HUDEP-2 (cell line): ENCODE measurements at regions not wholly inside any gene's neighbourhood (a gene's known extent, or its start where the extent isn't known, plus 50 kb on each side); places are given as distances from the start of the nearest gene placed in this dataset.

Experiments used
- DNase-seq, 76 experiments: peaks; one replicate each; lab custom pipeline; 2025; ENCODE audit not compliant: unreplicated experiment in 76 of 76; lab: John Stamatoyannopoulos, UW

DNA sequence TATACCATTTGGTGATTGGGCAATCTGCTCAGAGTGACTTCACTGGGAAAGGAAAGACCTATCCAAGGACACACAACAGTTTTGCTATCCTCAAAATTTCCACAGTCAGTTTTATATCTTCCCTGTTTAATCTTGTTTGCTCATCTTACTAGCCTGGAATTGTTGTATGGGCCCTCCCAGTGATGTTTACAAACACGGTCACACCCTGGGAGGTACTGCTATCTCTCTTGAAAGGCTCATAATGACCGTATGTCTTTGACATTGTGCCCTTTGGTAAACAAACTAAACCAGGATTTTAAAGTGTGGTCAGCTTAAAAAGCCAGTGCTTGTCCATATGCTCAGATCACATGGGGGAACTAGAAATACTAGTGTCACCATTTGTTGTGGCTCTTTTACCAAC lies 277.0 kb downstream of the CDH2 start:
- DNase-seq = no peak

DNA sequence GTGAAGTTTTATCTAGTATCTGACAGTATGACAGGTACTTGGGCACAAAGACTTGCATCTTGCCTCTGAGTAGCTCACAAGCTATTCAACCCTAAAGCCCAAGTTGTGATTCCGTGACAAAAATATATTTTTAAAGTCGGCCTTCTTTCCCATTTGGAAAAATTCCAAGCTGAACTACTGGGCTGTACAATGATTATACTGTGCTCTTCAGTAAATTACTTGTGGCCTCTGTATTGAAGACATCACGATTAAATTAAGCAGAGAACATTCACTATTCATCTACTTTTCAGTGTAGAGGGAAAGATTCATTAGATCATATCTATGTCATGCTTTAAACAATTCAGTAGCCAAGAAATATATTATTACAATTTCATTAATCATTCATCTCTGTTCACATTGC lies 282.2 kb downstream of the CDH2 start:
- no peak for DNase-seq

DNA sequence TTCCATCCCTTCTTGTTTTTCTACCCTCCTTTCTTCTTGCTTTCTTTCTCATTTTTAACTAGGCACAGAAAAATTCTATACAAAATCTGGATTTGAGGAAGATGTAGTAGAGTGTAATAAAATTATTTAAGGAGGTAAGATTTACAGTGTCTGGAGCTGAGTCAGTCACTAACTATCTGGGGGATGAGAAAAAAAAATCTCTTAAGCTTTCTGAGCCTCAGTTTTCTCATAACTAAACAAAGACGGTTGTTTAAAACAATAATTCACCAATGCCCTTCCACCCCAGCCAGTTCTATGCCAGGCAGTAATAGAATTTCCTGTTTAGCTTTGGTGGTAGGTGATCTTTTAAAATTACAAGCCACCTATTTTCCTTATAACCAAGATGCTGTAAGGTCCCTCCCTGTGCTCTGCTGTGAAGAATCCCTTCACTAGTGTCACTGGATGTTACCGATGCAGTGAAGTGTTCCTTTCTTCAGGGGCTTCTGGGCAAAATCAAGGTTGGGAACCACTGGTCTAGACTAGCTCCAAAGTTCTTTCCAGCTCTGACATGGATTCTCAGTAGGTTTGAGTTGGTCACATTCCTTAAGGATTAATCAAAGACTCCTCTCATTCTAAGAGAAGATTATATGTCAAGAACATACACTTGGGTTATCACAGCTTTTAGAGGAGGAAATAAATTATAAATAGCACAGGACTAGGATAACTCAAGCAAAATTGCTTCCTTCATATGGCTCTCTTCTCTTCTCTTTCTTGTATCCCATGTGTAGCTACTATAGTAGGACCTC lies 289.0 kb downstream of the CDH2 start:
- no peak for DNase-seq

DNA sequence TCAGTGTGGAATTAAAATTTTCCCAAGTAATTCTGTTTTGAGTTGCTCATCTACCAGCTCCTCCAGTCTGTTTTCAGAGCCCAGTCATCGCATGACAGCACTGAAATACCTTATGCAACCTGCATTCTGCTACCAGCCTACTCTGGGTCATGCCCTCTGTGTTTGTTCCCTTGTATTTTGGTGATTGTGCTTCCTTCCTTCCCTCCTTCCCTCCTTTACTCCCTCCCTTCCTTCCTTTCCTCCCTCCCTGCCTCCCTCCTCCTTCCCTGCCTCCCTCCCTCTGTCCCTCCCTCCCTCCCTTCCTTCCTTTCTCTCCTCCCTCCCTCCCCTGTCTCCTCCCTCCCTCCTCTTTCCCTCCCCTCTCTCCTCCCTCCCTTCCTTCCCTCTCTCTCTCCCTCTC lies 289.6 kb downstream of the CDH2 start:
- no peak for DNase-seq

- no peak for DNase-seq
Observed at GRCh38 chr18:27879540-27879939, 297.4 kb downstream of the CDH2 start.

DNA sequence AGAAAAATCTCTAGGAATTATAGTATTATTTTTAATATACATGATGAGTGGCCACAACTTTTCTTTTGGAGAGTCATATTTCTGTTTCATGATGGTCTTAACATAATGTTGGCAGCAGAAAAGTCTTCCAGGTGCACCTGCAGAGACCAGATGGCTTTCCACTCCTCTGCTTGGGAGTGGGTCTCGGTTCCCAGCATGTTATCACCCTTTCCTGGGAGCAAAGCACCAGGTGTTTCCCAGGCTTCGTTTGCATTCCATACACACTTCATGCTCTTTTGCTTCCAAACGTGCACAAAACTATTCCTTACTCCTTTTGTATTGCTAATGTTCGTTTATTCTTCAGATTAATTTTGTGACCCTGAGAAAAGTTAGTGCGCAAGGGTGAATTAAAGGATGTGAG lies 305.2 kb downstream of the CDH2 start:
- no peak for DNase-seq

GRCh38 chr18:27869735-27870134 lies 307.2 kb downstream of the CDH2 start:
- DNase-seq = no peak

DNA sequence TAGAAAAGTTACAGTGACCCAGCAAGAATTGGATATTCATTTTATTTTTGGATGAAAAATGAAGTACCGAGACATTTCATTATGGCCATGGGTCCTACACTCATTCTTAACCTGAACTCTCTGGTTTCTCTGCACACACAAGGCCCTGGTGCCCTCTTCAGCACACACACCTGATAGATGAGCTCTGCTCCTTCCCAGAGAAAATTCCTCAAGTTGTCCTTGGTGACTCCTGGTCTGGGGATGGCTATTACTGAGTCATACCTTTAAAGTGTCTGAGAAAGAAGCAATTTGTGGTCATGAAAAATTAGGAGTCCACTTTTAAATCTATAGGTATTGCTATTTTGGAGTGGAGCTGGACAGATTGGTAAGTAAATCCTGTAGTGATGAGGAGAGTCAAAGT lies 311.5 kb downstream of the CDH2 start:
- no peak for DNase-seq

DNA sequence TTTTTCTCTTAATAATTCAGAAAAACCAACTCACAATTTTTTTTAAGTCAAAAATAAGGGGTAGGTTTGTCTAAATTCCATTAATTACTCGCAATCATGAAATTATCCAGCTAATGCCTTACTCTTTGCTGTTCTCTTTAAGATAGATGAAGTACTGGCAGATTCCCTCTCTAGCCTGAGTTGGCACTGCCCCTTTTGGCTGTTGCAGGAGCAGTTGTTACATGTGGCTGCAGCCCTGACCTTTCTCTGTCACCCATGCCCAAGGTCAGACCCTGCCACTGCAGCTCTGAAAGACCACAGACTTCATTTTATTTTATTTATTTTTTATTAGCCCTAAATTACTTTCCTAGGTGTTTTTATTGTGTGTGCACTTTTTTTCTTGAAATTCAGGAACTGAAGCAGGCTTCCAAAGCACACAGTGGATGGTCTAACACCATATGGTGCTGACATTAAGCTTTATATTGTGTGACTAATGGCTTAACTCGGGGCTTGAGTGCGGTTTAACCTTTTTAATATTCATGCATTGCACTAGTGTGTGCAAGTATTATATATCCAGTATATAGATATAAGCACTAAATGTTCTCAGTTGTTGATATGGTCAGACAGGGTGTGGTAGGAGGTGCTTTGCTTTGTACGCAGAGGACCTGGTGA lies 313.0 kb downstream of the CDH2 start:
- no peak for DNase-seq

- no peak for DNase-seq
Observed at GRCh38 chr18:27862041-27862682, 314.8 kb downstream of the CDH2 start.

DNA sequence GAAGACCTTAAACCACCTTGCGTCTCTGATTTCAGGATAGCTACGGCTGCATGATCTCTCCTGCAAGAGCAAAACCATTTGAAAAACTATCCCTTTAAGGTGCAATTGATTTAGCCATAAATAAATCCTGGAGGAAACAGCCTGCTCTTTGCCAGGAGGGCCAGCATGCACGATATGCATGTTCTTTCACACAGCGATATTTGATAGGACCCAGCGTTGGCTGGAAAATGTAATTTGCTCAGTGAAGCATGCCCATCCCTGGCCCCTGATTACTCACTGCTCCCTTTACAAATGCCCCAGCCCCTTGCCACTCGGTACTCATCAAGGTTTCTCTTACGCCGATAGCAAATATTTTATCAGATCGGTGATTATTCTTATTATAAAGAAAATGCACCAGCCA lies 315.4 kb downstream of the CDH2 start:
- DNase-seq = no peak

DNA sequence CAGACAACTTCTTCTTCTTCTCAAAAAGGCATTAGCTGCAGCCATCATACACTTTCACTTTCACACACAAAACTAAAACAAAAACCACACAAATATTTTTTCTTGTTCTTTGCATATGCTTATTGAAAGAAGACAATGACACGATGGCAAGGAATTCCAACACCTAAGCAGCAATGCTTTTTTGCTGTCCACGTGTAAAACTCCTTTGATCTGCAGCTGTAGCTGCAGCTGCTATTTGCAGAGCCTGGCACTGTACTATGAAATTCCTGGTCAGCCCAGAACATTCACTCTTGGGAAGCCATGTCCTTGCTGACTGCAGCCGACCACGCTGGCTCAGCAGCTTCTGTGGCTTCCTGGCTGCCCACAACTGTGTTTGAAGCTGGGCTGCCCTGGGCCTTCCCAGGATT lies 316.2 kb downstream of the CDH2 start:
- DNase-seq = no peak

- no peak for DNase-seq
Observed at GRCh38 chr18:27860011-27860410, 316.9 kb downstream of the CDH2 start.

DNA sequence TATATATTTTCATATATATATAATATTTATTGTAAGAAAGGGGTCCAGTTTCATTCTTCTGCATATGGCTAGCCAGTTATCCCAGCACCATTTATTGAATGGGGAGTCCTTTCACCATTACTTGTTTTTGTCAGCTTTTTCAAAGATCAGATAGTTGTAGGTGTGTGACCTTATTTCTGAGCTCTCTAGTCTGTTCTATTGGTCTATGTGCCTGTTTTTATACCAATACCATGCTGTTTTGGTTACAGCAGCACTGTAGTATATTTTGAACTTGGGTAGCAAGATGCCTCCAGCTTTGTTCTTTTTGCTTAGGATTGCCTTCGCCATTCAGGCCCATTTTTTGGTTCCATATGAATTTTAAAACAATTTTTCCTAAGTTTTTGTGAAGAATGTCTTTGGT lies 320.1 kb downstream of the CDH2 start:
- DNase-seq = no peak

DNA sequence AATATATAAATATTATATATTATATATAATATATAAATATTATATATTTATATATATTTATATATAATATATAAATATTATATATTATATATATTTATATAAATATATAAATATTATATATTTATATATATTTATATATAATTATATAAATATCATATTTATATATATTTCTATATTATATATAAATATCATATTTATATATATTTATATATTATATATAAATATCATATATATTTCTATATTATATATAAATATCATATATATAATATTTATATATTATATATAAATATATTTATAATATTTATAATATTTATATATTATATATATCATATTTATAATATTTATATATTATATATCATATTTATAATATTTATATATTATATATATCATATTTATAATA lies 321.4 kb downstream of the CDH2 start:
- DNase-seq = no peak

DNA sequence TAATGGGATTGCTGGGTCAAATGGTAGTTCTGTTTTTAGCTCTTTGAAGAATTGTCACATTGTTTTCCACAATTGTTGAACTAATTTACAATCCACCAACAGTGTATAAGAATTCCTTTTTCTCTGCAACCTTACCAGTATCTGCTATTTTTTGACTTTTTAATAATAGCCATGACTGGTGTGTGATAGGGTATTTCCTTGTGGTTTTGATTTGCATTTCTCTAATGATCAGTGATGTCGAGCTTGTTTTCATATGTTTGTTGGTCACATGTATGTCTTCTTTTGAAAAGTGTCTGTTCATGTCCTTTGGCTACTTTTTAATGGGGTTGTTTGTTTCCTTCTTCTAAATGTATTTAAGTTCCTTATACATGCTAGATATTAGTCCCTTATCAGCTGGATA lies 322.3 kb downstream of the CDH2 start:
- no peak for DNase-seq

- no peak for DNase-seq
Observed at GRCh38 chr18:27848336-27848735, 328.6 kb downstream of the CDH2 start.

DNA sequence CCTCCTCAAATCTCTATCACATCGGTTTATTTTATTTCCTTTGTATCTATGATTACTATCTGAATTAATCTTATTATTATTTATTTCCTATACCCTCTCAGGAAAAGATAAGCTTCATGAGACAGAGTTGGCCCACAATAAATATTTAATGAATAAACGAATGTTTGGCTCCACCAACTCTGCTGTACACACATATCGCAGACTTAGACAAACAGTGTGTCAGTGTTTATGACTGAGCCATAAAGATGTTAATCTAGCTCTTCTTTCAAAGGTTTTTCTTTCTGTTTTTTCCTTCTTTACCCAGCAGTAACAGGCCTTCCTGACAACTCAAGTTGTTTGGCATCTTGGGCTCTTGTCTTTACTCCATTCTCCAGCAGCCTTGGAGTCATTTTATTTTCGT lies 329.5 kb downstream of the CDH2 start:
- DNase-seq = no peak

GRCh38 chr18:27845897-27846296 lies 331.0 kb downstream of the CDH2 start:
- DNase-seq = no peak

GRCh38 chr18:27843783-27844777 lies 332.9 kb downstream of the CDH2 start:
- DNase-seq = no peak

DNA sequence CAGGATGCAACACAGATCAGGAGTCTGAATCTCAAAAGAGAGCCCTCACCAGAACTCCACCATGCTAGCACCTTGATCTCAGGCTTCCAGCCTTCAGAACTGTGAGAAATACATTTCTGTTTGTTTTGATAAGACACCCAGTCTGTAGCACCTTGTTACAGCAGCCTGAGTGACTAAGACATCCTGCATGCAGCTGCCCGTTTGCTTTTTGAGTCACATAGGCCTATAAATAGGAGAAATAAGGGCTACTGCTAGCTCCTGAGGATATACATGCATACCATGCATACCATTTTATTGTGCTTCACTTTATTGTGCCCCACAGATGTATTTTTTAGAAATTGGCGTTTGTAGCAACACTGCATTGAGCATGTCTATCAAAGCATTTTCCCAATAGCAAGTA lies 337.8 kb downstream of the CDH2 start:
- DNase-seq = no peak
